GM12878 (cell line): ENCODE measurements at regions not wholly inside any gene's neighbourhood (a gene's known extent, or its start where the extent isn't known, plus 50 kb on each side); places are given as distances from the start of the nearest gene placed in this dataset.

Experiments
- ATAC-seq: fragments of 200-7000 bp; cut with Tn5 transposase; 3 replicates; pipeline ENCODE4 v1.9.1; 2020; ENCODE audit warnings: mild to moderate bottlenecking, moderate library complexity
- BruUV-seq: library from RNA; stranded (reverse); fragments of 400-500 nt; replicated peaks from 2 replicates; lab custom pipeline; 2021; lab: Mats Ljungman, UMichigan
- CTCF ChIA-PET: fragments of 300-600 bp; sonication (Branson Sonifier 250); formaldehyde crosslinking; extraction: SDS; loops from one replicate; lab custom pipeline; 2021; ENCODE audit warnings: inconsistent platforms; lab: Yijun Ruan, JAX
- POLR2A ChIA-PET: fragments of 350-600 bp; formaldehyde crosslinking; extraction: SDS; loops from one replicate; lab custom pipeline; 2021; ENCODE audit warnings: inconsistent platforms; lab: Charles Lee
- RAD21 ChIA-PET: fragments of 300-600 bp; sonication (Branson Sonifier 250); formaldehyde crosslinking; loops from one replicate; lab custom pipeline; 2023; ENCODE audit warnings: antibody characterized with exemption; ENCODE audit not compliant: unreplicated experiment; lab: Charles Lee
- SMC1A ChIA-PET: fragments of 300-600 bp; sonication (Branson Sonifier 250); formaldehyde crosslinking; loops from one replicate; lab custom pipeline; 2023; ENCODE audit not compliant: unreplicated experiment, uncharacterized antibody; lab: Charles Lee
- DNase-seq: peaks from one replicate; pipeline ENCODE4 v3.0.0-alpha.2; 2011; ENCODE audit warnings: low read depth, low spot score
- FAIRE-seq: peaks from 3 replicates; lab custom pipeline; 2011; peaks lifted over from hg19 to GRCh38; lab: Jason Lieb, UNC
- H2AFZ ChIP-seq: 2 replicates; pipeline ENCODE4 v1.6.0; 2011; ENCODE audit warnings: low read depth, low read length, control low read depth; ENCODE audit not compliant: control insufficient read depth
- H3K27ac ChIP-seq: 2 replicates; pipeline ENCODE4 v1.5.1; 2011; ENCODE audit warnings: control low read depth; ENCODE audit not compliant: control insufficient read depth, insufficient read depth
- H3K27me3 ChIP-seq, 2 experiments: replicated peaks in 1 of 2; 2 replicates each; pipeline versions ENCODE4 v1.6.0 to v1.6.1; 2011; ENCODE audit warnings: low read length in 1 of 2; ENCODE audit not compliant: control insufficient read depth in 2 of 2, insufficient read depth in 2 of 2
- H3K36me3 ChIP-seq, 2 experiments: 2 replicates each; pipeline ENCODE4 v1.5.1; 2011; ENCODE audit warnings: low read length in 1 of 2; ENCODE audit not compliant: control insufficient read depth in 2 of 2, insufficient read depth in 2 of 2
- H3K4me1 ChIP-seq: 2 replicates; pipeline ENCODE4 v1.6.1; 2011; ENCODE audit warnings: mild to moderate bottlenecking, low read length, moderate library complexity, mixed read lengths; ENCODE audit not compliant: control insufficient read depth, insufficient read depth
- H3K4me2 ChIP-seq: 2 replicates; pipeline ENCODE4 v1.6.0; 2011; ENCODE audit warnings: control low read depth; ENCODE audit not compliant: control insufficient read depth, insufficient read depth
- H3K4me3 ChIP-seq: fragments of 200-600 bp; sonication (generic); 2 replicates; pipeline ENCODE4 v1.5.1; 2016
- H3K79me2 ChIP-seq: 2 replicates; pipeline ENCODE4 v1.6.0; 2011; ENCODE audit warnings: low read length; ENCODE audit not compliant: control insufficient read depth, insufficient read depth
- H3K9ac ChIP-seq: 2 replicates; pipeline ENCODE4 v1.8.0; 2011; ENCODE audit warnings: low read length, control low read depth, mixed read lengths; ENCODE audit not compliant: control insufficient read depth, insufficient read depth
- H3K9me3 ChIP-seq: replicated peaks from 3 replicates; pipeline ENCODE4 v1.5.1; 2011; ENCODE audit warnings: mild to moderate bottlenecking, low read length; ENCODE audit not compliant: control insufficient read depth, insufficient read depth
- H4K20me1 ChIP-seq: 2 replicates; pipeline ENCODE4 v1.6.0; 2011; ENCODE audit not compliant: control insufficient read depth, insufficient read depth
- BACH1 ChIP-seq: fragments of 450-650 bp; IDR thresholded peaks from 2 replicates; pipeline ENCODE4 v1.6.1; 2017; ENCODE audit warnings: mild to moderate bottlenecking, borderline replicate concordance
- CBX3 ChIP-seq: fragments of 200-600 bp; sonication (generic); IDR thresholded peaks from 2 replicates; pipeline ENCODE4 v1.6.1; 2016; ENCODE audit warnings: low read depth, borderline replicate concordance
- ESRRA ChIP-seq: IDR thresholded peaks from 2 replicates; pipeline ENCODE4 v1.6.1; 2012; ENCODE audit warnings: mild to moderate bottlenecking, low read length, improper control_type of control experiment
- IKZF2 ChIP-seq, 2 experiments: fragments of 450-650 bp; IDR thresholded peaks; 2 replicates each; pipeline ENCODE4 v1.6.1; 2017; ENCODE audit warnings: mild to moderate bottlenecking in 2 of 2, moderate library complexity in 2 of 2
- MLLT1 ChIP-seq: fragments of 450-650 bp; IDR thresholded peaks from 2 replicates; pipeline ENCODE4 v1.6.1; 2016; ENCODE audit warnings: mild to moderate bottlenecking
- NFYA ChIP-seq: IDR thresholded peaks from 2 replicates; pipeline ENCODE4 v1.6.1; 2011; ENCODE audit warnings: low read depth, mild to moderate bottlenecking, low read length, improper control_type of control experiment, borderline replicate concordance
- NR2C1 ChIP-seq: fragments of 450-650 bp; IDR thresholded peaks from 2 replicates; pipeline ENCODE4 v1.6.1; 2017; ENCODE audit warnings: antibody characterized with exemption, mild to moderate bottlenecking, moderate library complexity
- PAX8 ChIP-seq: fragments of 450-650 bp; IDR thresholded peaks from 2 replicates; pipeline ENCODE4 v1.6.1; 2017; ENCODE audit warnings: mild to moderate bottlenecking, moderate library complexity
- SUZ12 ChIP-seq: fragments of 200-600 bp; sonication (generic); IDR thresholded peaks from one replicate; pipeline ENCODE4 v1.6.1; 2018; ENCODE audit warnings: antibody characterized with exemption, mild to moderate bottlenecking; ENCODE audit not compliant: unreplicated experiment
- ZNF24 ChIP-seq: fragments of 450-650 bp; IDR thresholded peaks from 2 replicates; pipeline ENCODE4 v1.6.1; 2017; ENCODE audit warnings: antibody characterized with exemption, mild to moderate bottlenecking
- ZNF687 ChIP-seq: fragments of 450-650 bp; IDR thresholded peaks from 2 replicates; pipeline ENCODE4 v1.6.1; 2017; ENCODE audit warnings: mild to moderate bottlenecking, moderate library complexity
- WGBS: methylation state at CpG from one replicate; pipeline ENCODE4 v1.1.6; 2016; ENCODE audit warnings: low lambda C conversion rate; ENCODE audit not compliant: insufficient replicate concordance, insufficient coverage; ENCODE audit errors: missing lambda C conversion rate; 5-methylcytosine and 5-hydroxymethylcytosine counted together
- in situ Hi-C: fragments of 300-500 bp; cut with MboI; formaldehyde crosslinking; loops from 9 replicates; pipeline ENCODE4 v1.14.3; 2018; ENCODE audit warnings: mixed read lengths
- intact Hi-C: fragments of 100-400 bp; cut with micrococcal nuclease; formaldehyde crosslinking; loops from one replicate; pipeline ENCODE4 v1.14.2; 2022; ENCODE audit not compliant: unreplicated experiment
- TF ChIP-seq, protein P1 (sequence below): fragments of 450-650 bp; formaldehyde crosslinking; IDR thresholded peaks from 2 replicates; pipeline ENCODE4 v1.5.0; 2022; ENCODE audit warnings: mild to moderate bottlenecking, missing genetic modification characterization

DNA sequence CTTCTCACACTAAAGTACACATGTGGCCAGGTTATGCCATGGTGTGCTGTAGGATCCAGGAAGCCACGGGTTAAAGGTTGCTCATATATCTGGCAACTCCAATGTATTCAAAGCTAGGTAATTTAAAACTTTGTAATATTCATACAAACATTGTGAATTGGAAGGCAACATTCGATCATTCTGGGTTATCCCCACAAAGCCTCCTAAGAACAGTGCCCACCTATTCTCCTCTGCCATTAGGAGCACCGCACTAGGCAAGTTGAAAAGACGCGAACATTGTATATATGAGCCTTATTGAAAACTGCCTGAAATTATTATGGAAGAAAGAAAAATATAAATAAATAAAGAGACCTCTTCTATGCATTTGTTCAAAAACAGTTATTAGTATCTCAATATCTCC lies 228.2 kb downstream of the IGSF11 start:
- WGBS, result 72% methylated on average over 5 of the region's 5 CpGs
- ATAC-seq, result no peak
- ChIA-PET SMC1A (interaction anchor here (0.8 to 18.8 kb wide), 9 partner anchors 10 to 130 kb away, joined by 3 to 394 read pairs (median 4); no protein-coding TSS in a partner anchor), RAD21 (interaction anchor here (1.6 to 12.5 kb wide), 2 partner anchors 22 to 46 kb away, joined by 5 to 207 read pairs; no protein-coding TSS in a partner anchor), POLR2A (interaction anchor here (0.9 to 2.8 kb wide), 5 partner anchors 21 to 774 kb away, joined by 3 to 12 read pairs (median 6); no protein-coding TSS in a partner anchor), CTCF (interaction anchor here (0.8 to 2.3 kb wide), 6 partner anchors 8 to 45 kb away, joined by 3 to 6 read pairs (median 3); no protein-coding TSS in a partner anchor)
- no peak for FAIRE-seq
- Histone ChIP-seq H2AFZ (no peak overlapping the region; the same call in 1 of the 2 replicates), H4K20me1 (no peaks in the 10 kb centered on the region), H3K79me2 (peaks cover 53% of the 10 kb centered on the region), H3K4me3 (peak overlapping the region; percentile 33), H3K27me3 (no peaks in the 10 kb centered on the region), H3K9me3 (no peaks in the 10 kb centered on the region; the same call in 1 of the 3 replicates), H3K27ac (peak overlapping the region; percentile 55; the same call in 1 of the 2 replicates), H3K9ac (peak overlapping the region; percentile 10), H3K36me3 (peaks cover 0 to 5% of the 10 kb centered on the region in 2 experiments; a peak in 2 of 4 replicates), H3K4me2 (peak overlapping the region; percentile 82), H3K4me1 (peaks cover 10% of the 10 kb centered on the region; the same call in 1 of the 2 replicates)
- DNase-seq, result no peak
- BruUV-seq, result no TSS peak
- in situ Hi-C loops, result no loop called here
- intact Hi-C loops, result loop anchor here (5.0 kb wide), 1 partner anchor 34 kb away; no protein-coding TSS in a partner anchor
- TF ChIP-seq CBX3 (no peak), SUZ12 (no peak), IKZF2 (IDR thresholded peaks at IDR 0.05) (no peak), MLLT1 (peak; percentile 52; the same call in 1 of the 2 replicates), NFYA (no peak), NR2C1 (no peak), ESRRA (no peak), PAX8 (no peak), BACH1 (no peak), ZNF687 (0 out of 2 replicates have a peak, but pooled peaks have one; percentile 23), ZNF24 (no peak)
- TF ChIP-seq, protein P1, sequence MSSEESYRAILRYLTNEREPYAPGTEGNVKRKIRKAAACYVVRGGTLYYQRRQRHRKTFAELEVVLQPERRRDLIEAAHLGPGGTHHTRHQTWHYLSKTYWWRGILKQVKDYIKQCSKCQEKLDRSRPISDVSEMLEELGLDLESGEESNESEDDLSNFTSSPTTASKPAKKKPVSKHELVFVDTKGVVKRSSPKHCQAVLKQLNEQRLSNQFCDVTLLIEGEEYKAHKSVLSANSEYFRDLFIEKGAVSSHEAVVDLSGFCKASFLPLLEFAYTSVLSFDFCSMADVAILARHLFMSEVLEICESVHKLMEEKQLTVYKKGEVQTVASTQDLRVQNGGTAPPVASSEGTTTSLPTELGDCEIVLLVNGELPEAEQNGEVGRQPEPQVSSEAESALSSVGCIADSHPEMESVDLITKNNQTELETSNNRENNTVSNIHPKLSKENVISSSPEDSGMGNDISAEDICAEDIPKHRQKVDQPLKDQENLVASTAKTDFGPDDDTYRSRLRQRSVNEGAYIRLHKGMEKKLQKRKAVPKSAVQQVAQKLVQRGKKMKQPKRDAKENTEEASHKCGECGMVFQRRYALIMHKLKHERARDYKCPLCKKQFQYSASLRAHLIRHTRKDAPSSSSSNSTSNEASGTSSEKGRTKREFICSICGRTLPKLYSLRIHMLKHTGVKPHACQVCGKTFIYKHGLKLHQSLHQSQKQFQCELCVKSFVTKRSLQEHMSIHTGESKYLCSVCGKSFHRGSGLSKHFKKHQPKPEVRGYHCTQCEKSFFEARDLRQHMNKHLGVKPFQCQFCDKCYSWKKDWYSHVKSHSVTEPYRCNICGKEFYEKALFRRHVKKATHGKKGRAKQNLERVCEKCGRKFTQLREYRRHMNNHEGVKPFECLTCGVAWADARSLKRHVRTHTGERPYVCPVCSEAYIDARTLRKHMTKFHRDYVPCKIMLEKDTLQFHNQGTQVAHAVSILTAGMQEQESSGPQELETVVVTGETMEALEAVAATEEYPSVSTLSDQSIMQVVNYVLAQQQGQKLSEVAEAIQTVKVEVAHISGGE, result no peak
